Cardiac septum (tissue), 1 donor: ENCODE measurements at regions not wholly inside any gene's neighbourhood (a gene's known extent, or its start where the extent isn't known, plus 50 kb on each side); places are given as distances from the start of the nearest gene placed in this dataset.
A peak's percentile ranks its signal among the peaks of the same experiment; 100 is the strongest.

ENCODE experiments used
- DNase-seq: peaks from one replicate; pipeline ENCODE4 v3.0.0-alpha.2; 2020; ENCODE audit warnings: low spot score
- intact Hi-C: fragments of 100-400 bp; cut with DNase I; formaldehyde crosslinking; loops from one replicate; pipeline ENCODE4 v1.14.0; 2022
- donor health status: DM: no; HTN: no; CAD: no.

DNA sequence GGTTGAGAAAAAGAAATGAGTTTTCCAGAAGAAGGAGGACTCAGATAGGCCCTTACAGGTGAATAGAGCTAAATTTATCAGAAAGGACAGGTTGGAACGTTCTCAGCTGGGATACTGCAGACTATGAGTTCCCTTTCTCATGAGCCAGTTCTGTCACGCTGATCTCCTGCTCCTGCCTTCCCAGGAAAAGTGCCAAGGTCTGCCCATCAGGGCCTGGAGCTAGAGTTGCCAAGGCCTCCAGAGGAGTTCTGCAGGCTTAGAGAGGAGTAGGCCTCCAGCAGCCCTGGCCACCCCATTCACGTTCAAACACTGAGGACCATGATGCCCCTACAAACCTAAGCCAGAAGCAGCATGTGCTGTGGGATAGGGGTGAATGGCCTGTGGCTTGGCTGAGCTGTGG is 126.8 kb upstream of the TNR start:
- DNase-seq = peak; percentile 74
- intact Hi-C loops = no loop called here

DNA sequence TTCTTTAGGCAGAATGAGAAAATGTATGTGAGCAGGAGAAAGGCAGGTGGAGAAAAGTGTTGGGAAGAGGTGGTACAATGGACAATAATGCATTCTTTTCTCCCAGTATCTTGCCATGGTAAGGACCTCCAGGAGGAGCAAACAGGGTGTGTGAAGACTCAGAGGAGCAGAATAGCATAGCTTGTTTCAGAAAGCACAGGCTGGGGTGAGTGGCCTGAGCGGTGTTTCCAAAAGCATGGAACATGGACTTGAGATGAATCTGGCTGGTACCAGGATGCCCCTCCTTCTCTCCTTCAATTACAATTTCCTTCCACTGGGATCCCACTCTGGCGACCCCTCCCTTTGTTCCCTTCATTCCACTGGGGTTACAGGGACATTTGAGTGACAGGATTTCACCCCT is 123.4 kb upstream of the TNR start:
- peak; percentile 47 for DNase-seq
- intact Hi-C loops = no loop called here

DNA sequence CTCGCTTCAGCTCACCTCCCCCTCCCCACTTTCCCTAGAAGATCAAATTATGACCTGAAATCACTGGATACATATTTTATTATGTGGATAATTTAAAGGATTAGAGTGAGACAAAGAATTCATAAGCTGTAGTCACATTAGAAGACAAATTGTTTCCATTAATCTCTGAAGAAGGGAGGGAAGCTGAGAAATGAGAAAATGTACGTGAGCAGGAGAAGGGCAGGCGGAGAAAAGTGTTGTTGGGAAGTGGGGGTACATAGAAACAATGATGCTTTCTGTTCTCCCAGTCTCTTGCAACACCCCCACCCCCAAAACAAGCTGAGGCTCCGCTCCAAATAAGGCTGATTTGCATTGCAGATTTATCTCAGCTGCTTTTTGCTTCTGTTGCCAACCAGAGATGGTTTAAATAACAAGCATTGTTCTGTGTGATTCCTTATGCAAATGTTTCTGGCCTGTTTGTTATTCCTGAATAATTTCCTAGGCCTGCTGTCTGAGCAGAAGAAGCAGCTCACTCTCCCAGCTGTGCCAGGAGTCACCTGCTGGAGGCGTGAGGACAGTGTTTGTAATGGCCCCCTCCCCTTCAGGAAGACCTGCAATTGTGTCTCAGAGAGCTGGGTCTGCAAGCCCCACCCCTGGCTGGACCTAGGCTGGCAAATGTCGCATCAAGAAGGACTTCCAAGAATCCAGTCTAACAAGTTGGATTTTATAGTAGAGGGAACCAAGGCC is 121.8 kb upstream of the TNR start:
- peak; percentile 49 for DNase-seq
- intact Hi-C loops = no loop called here

DNA sequence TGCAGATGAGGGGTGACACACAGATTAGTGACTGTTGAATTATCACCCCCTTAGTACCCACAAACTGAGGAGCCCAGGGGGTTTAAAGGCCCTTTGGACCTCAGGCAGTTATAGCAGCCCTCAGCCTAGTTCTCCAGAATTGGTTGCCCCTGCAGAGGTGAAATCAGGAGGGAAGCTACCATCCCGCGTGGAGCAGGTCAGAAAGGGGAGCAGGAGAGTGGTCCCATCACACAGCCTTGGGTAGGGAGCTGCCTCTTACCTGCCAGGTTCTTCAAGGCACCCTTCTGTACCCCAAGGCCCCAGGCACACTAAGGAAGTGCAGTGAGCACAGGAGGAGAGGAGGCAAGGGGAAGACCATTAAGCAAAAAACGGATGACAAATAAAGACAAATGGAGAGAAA is 121.2 kb upstream of the TNR start:
- intact Hi-C loops = no loop called here
- no peak for DNase-seq

DNA sequence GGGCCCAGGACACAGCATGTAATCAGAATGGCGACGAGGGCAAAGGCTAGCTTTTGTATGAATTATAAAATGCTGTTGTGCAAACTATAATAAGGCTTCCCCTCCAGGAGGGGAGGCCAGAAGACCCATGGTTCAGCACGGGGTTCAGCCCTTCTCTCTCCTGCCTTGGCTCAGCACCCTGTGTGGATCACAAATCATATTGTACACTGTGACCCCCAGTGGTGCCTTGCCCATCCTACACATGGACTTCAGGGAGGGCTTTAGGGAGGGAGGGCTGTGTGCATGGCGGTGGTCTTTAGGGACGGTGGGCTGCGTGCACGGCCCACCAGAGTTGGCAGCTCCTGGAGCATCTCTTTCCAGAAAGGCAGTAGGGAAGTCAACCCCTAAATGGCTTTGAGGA is 120.8 kb upstream of the TNR start:
- no peak for DNase-seq

DNA sequence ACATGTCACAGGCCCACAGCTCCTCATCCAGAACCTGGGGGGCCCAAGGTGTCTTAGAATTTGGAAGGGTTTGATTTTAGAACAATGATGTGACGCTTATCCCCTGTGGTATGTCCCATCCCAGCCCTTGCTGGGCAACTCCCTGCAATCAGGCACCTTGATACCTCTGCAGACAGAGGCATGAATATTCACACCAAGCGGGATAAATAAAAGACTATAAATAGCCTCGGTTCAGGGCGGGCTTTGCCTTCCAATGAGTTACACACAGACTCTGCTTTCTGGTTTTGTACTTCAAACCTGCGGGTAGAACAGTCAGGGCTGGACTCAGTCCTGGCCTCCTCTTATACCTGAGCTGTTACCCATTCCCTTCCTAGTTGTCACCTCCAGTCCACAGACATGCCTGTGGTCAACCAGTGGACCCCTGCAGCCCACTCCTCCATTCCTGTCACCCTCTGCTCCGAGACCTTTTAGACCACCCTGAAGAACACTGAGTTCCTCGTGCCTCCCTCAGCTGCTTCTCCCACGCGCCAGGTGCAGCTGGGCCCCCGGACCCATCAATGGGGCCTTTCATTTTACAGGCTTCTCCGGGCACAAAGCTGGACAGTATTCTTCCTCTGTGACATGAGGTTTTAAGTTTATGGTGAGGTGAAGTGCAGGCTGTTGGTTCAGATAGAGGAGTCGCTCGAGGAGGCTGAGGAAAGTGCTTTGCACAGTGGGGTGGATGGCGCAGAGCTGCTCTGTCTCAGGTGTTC is 120.1 kb upstream of the TNR start:
- no peak for DNase-seq
- intact Hi-C loops = no loop called here

More for the DNA sequence above, 120.8 kb upstream of the TNR start:
- intact Hi-C loops = no loop called here

DNA sequence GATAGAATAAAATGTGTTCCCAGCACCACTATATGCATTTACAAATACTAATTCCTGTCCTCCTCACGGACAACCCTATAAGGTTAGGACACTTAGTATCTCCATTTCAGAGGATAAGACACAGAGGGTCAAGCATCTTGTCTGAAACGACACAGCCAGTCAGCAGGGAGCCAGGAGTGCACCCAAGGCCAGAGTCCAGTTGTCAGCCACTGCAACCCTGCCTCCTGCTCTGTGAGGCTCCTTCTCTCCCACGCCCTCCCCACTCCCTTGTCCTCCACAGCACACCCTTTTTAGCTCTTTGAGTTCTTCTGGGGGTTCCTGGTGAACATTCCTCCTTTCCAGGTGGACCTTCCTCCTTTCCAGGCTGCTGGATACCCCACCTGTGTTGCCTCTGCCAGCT is 119.0 kb upstream of the TNR start:
- intact Hi-C loops = no loop called here
- no peak for DNase-seq

DNA sequence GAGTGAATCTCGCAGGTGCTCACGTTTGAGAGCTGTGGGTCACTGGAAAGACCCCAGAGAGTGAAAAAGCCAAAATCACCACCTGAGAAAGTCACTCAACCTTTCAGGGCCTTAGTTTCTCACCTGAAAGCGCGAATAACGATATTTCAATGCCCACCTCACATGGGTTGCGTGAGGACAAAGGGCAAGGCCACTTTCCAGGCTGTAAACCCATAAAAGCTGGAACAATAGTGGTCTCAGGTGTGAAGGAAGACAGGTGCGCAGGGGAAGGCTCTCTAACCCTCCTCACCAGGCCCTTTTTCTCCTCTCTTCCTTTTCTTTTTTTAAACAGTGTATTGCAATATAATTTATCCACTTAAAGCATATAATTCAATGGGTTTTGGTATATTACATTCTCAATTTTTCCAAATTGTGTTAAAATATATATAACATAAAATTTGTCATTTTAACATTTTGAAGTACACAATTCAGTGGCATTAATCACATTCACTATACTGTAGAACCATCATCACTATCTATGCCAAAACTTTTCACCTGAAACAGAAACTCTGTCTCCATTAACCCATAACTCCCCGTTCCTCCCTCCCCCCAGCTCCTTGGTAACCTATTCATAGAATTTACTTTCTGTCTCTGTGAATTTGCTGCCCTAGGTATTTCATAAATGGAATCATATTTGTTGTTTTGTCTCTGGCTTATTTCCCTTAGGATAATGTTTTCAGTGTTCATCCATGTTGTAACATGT is 118.4 kb upstream of the TNR start:
- DNase-seq = no peak
- intact Hi-C loops = no loop called here

DNA sequence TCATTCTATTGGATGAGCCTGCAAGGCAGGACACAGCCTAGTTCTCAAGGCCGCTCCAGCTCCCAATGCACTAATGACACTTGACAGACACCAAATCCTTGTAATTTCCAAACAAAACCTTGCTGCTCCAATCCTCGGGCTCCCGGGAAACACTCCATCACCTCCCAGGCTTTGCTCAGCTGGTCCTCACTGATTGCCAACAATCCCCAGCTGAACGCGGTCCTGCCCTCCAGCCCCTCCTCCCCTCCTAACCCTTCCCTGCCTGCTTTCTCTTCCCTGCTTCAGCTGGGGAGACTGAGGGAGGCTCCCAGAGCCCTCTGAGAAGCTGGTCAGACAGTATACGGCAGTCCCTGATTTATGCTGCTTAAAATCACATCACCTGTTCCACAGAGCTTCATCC is 114.4 kb upstream of the TNR start:
- DNase-seq = no peak
- intact Hi-C loops = no loop called here

DNA sequence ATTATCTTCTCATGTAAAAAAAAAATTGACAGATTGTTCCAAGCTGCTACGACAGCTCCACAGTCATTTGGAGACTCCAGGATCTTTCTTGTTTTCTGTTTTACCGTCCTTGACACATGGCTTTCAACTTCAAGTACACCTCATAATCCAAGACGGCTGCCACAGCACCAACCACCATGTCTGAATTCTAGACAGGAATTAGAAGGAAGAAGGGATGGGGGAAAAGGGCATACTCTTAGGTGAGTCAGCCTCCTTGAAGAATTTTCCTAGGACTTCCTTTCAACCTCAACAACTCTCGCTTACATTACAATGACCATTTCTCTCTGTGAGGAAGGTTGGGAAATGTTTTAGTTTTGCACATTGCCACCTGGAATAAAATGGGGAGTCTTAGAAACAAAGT is 110.3 kb upstream of the TNR start:
- no peak for DNase-seq
- intact Hi-C loops = no loop called here

DNA sequence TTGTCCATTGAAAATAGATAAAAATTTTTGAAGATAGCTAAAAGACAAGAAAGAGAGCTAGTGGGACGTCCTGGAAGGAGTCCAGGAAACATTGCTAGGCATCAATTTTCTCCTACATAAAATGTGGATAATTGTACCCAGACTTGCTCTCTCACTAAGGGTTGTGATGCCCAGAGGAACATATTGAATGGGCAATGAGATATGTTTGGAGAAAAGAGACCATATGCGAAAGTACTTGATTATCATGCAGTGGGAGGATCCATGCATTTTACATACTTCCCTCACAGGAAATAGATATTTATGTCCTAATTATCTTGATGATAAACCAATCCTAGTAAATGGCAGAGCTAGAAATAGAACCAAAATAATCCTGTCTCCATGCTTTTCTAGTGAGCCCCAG is 108.4 kb upstream of the TNR start:
- DNase-seq = no peak
- intact Hi-C loops = no loop called here

DNA sequence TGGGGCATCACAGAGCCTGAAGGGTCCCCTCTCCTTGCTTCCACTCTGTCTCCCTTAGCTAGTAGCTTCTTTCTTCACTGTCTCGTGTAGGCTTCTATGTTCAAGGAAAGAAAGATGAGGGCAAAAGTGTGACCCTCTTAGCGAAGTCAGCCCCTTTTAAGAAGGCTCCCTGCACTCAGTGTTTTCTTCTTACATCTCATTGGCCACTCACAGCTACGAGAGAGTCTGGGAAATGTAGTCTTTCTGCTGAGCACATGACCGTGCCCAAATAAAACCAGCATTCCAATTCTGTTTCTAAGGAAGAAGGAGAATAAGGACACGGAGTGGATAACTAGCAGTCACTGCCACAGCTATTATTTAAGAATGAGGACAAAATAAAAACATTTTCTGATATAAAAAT is 104.9 kb upstream of the TNR start:
- intact Hi-C loops = no loop called here
- no peak for DNase-seq

DNA sequence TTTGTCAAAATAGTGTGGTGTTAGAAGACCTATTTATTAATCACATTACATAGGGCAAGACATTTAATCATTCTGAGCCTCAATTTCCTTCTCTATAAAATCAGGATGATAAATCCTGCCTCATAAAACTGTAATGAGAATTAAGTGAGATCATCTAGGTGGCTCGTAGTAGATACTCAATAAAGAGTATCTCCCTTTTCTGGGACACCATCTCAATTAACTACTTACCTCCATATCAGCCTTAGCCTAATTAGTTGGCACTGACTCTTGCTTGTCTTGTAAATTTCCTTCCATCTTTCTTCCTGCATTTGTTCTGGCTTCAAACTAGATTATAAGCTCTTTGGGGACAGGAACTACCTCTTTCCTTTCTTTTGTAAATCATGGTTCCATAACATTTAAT is 102.6 kb upstream of the TNR start:
- intact Hi-C loops = no loop called here
- DNase-seq = no peak

DNA sequence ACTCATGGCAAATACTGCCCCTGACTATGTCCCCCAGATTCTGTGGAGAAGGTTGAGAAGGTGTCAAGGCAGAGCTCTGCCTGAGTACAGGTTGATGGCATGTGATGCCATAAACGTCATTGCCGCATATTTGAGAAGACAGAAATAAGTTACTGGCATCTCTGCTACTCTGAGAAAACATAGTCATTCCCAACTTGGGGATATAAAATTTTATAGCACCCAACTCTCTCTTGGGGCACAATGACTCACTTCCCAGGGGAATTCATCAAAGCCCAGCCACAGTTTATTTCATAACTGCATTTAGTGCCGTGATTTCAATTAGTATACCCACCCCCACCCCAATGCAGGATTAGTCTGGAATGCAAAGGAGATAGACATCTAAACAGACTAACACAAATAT is 101.9 kb upstream of the TNR start:
- intact Hi-C loops = no loop called here
- no peak for DNase-seq

DNA sequence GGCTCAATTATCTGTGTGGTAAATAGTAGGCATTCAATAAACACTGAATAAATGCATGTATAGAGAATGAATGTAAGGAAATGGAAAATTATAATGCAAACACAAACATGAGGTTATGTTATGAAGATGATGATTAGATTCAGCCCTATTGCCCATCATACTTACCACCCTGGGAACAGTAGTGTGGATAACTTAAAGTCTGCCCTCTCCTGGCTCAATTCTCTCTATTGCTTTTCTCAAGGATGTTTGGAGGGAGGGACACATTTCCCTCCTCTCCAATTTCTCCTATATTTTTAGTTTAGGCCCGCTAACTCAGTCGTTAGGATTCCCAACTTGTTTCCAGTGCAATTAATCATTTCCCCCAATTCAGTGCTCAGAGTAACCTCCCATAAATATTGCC is 101.5 kb upstream of the TNR start:
- intact Hi-C loops = no loop called here
- no peak for DNase-seq

DNA sequence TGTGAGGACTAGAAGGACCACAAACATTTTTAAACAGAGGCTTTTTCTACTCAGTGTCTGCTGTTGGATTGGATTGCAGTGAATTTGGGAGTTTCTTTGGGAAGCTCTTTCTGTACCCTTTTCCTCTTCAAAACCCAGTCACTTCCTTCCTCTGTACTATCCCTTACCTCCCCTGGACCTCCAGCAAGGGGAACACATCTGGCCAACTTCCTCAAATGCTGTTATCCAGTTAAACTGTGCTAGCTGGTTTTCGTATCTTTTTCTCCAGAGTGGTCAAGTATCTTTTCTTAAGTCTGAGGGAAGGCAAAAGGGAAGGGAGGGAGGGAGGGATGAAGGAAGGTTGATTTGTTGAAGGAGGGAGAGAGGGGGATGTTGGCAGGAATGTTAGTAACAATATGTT is 99.2 kb upstream of the TNR start:
- intact Hi-C loops = no loop called here
- no peak for DNase-seq

DNA sequence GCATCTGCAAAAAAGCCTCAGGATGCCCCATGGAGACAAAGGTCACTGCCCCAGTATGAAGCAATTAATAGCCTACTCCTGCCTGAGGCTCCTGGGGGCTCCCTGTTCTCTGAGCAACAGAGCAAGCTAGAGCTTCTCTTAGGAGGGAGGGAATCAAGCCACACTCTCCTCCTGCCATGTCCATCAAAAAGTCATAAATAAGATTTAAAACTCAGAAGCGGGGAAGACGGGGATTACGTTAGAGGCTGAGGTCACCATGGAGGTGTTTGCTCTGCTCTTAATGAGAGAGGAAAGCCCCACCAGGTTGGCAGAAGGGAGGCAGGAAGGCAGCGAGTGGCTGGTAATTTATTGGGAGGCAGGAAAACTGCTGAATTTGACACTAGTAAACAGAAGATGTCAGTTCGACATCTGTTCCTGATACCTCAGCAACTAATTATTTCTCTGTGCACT is 98.4 kb upstream of the TNR start:
- no peak for DNase-seq
- intact Hi-C loops = no loop called here

DNA sequence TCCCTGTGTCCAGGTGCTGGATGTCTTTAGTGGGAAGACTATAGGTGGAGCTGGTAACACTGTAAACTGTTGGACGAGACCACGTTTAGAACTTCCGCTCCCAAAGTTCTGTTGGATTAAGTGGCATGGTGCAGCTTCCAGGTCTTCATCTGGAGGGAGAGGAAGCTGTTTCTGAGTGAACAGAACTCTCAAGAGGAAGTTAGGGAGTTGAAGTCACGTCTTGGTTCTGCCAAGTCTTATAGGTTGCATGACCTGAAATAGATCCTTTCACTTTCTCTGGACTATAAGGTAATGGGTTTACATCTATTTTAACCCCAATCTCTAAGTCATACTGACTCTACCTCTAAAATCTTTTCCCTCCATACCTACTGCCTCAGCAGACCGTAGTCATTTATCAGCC is 97.4 kb upstream of the TNR start:
- DNase-seq = no peak
- intact Hi-C loops = no loop called here

DNA sequence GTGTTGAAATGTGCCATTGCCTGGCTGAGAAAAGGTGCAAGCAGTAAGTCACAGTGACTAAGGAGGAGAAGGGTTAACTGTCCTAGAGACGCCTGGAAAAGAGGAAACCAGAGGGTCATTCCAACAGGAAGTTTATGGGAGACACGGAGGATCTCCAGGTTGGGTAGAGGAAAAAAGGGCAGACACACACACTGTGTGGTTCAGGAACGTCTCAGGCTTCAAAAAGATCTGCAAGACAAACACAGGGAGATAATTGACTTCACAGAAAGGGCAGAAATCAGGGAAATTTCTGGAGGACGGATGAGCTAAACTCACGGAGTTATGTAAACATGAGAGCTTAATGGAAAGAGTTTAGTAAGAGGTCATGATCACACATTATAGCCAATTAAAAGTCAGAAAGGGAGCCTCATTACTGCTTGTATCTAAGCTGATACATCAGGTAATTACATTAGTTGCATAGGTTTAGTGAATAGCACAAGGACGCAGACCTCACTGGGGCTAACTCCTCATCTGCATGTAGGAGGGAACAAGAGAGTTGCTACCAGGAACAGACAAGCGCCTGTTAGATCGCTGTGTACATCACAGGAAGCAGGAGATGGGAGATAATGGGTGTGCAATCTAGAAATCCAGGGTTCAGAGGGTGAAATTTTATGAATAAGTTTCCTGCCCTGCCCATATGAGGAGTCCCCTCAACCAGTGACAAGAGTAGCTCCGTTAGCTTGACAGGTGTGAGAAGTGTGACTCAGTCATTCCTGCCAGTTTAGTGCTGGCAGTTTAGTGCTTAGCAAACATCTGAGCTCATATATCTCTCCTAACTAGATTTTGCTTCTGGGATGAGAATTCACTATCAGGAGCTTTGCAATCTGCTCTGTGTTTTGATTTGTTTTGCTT is 96.6 kb upstream of the TNR start:
- DNase-seq = no peak
- intact Hi-C loops = no loop called here

DNA sequence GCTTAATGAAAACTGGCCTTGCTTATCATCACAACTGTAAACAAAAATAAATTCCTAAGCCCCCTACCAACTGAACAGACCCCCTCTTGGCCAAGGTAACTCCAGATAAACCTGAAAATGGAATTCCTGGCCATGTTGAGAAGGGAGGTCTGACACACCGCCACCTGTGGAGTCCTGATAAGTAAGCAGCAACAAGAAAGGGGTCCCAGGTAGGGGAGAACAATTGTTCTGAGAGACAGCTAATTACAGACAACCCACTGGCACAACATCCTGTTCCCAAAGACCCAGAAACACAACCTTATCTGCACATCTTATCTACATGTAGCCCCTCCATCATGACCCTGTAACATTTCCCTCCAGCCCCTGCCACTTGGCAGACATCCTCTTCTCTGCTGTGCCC is 91.2 kb upstream of the TNR start:
- intact Hi-C loops = no loop called here
- DNase-seq = no peak
